GM23248 (cell line): ENCODE measurements at regions not wholly inside any gene's neighbourhood (a gene's known extent, or its start where the extent isn't known, plus 50 kb on each side); places are given as distances from the start of the nearest gene placed in this dataset.
A peak's percentile ranks its signal among the peaks of the same experiment; 100 is the strongest.

ENCODE experiments used
- DNase-seq: peaks from one replicate; pipeline ENCODE4 v3.0.0-alpha.2; 2015
- H2AFZ ChIP-seq: fragments of 200-600 bp; sonication (generic); 2 replicates; pipeline ENCODE4 v1.6.1; 2016; ENCODE audit warnings: antibody characterized with exemption
- H3F3A ChIP-seq: fragments of 200-600 bp; sonication (generic); 2 replicates; pipeline ENCODE4 v1.6.1; 2016; ENCODE audit warnings: mild to moderate bottlenecking, antibody characterized with exemption, mixed run types; ENCODE audit not compliant: insufficient read depth
- H3K27ac ChIP-seq: fragments of 200-600 bp; sonication (generic); 2 replicates; pipeline ENCODE4 v1.5.1; 2016; ENCODE audit warnings: mild to moderate bottlenecking
- H3K27me3 ChIP-seq: fragments of 200-600 bp; sonication (generic); replicated peaks from 2 replicates; pipeline ENCODE4 v1.6.1; 2016; ENCODE audit warnings: mild to moderate bottlenecking; ENCODE audit not compliant: insufficient read depth
- H3K36me3 ChIP-seq: fragments of 200-600 bp; sonication (generic); 2 replicates; pipeline ENCODE4 v1.6.1; 2016; ENCODE audit warnings: low read depth, mild to moderate bottlenecking
- H3K4me1 ChIP-seq: fragments of 200-600 bp; sonication (generic); 2 replicates; pipeline ENCODE4 v1.6.1; 2016; ENCODE audit warnings: mild to moderate bottlenecking; ENCODE audit not compliant: insufficient read depth
- H3K4me2 ChIP-seq: fragments of 200-600 bp; sonication (generic); one replicate; pipeline ENCODE4 v1.6.1; 2016; ENCODE audit warnings: mild to moderate bottlenecking; ENCODE audit not compliant: unreplicated experiment
- H3K4me3 ChIP-seq: fragments of 200-600 bp; sonication (generic); 2 replicates; pipeline ENCODE4 v1.5.1; 2016; ENCODE audit warnings: mild to moderate bottlenecking
- H3K79me2 ChIP-seq: fragments of 200-600 bp; sonication (generic); 2 replicates; pipeline ENCODE4 v1.6.1; 2016; ENCODE audit warnings: mild to moderate bottlenecking; ENCODE audit not compliant: insufficient read depth
- H3K9ac ChIP-seq: fragments of 200-600 bp; sonication (generic); 2 replicates; pipeline ENCODE4 v1.6.1; 2016; ENCODE audit warnings: mild to moderate bottlenecking
- H3K9me2 ChIP-seq: fragments of 200-600 bp; sonication (generic); 2 replicates; pipeline ENCODE4 v1.6.1; 2016; ENCODE audit warnings: mixed run types, mild to moderate bottlenecking, moderate library complexity; ENCODE audit not compliant: insufficient read depth
- H3K9me3 ChIP-seq: fragments of 200-600 bp; sonication (generic); one replicate; pipeline ENCODE4 v1.6.1; 2017; ENCODE audit warnings: low read depth
- H4K20me1 ChIP-seq: fragments of 200-600 bp; sonication (generic); 2 replicates; pipeline ENCODE4 v1.6.0; 2016; ENCODE audit not compliant: insufficient read depth
- EZH2 ChIP-seq: fragments of 200-600 bp; sonication (generic); IDR thresholded peaks from 2 replicates; pipeline ENCODE4 v1.6.1; 2018; ENCODE audit warnings: antibody characterized with exemption, mild to moderate bottlenecking; ENCODE audit not compliant: insufficient read depth, poor library complexity, severe bottlenecking
- EZH2phosphoT487 ChIP-seq: fragments of 200-600 bp; sonication (generic); IDR thresholded peaks from 2 replicates; pipeline ENCODE4 v1.6.1; 2018; ENCODE audit warnings: antibody characterized with exemption, moderate library complexity, mild to moderate bottlenecking, low read depth; ENCODE audit not compliant: insufficient read depth
- WGBS, 2 experiments: methylation state at CpG; one replicate each; pipeline ENCODE4 v1.1.6; 2015 to 2017; ENCODE audit warnings: low lambda C conversion rate in 2 of 2, low coverage in 1 of 2; ENCODE audit errors: missing lambda C conversion rate in 2 of 2; 5-methylcytosine and 5-hydroxymethylcytosine counted together
- in situ Hi-C: fragments of 300-500 bp; cut with MboI; formaldehyde crosslinking; loops from 2 replicates; pipeline ENCODE4 v1.15.0; 2020

- H3K9ac ChIP-seq = peak overlapping the region; percentile 22
- H3K27me3 ChIP-seq = peaks cover 42% of the 10 kb centered on the region
- peak overlapping the region; percentile 97 for H3K4me2 ChIP-seq
- H2AFZ ChIP-seq = peak overlapping the region; percentile 77
- no peaks in the 10 kb centered on the region for H3K9me3 ChIP-seq
- H4K20me1 ChIP-seq = no peaks in the 10 kb centered on the region
- no peaks in the 10 kb centered on the region for H3K9me2 ChIP-seq
- 1 to 2% methylated on average over 34 to 35 of the region's 35 CpGs for WGBS, 2 experiments
- no peaks in the 10 kb centered on the region for H3K79me2 ChIP-seq
- no peak overlapping the region for H3K27ac ChIP-seq
- in situ Hi-C loops = no loop called here
- peaks cover 12% of the 10 kb centered on the region; the same call in 1 of the 2 replicates for H3F3A ChIP-seq
- peak; percentile 74 for TF ChIP-seq EZH2
- no peak for TF ChIP-seq EZH2phosphoT487
- DNase-seq = peak; percentile 39
- peaks cover 10% of the 10 kb centered on the region for H3K4me1 ChIP-seq
- peak overlapping the region; percentile 72 for H3K4me3 ChIP-seq
- no peaks in the 10 kb centered on the region for H3K36me3 ChIP-seq
Observed at GRCh38 chr18:34977838-34978532, 63.2 kb upstream of the MAPRE2 start.

GRCh38 chr18:34978533-34978893 lies 62.7 kb upstream of the MAPRE2 start:
- WGBS, 2 experiments = 1% methylated on average over 5 of the region's 5 CpGs
- Histone ChIP-seq H3K4me2 (peak overlapping the region; percentile 97), H3K79me2 (no peaks in the 10 kb centered on the region), H3K4me3 (peak overlapping the region; percentile 72), H3K36me3 (no peaks in the 10 kb centered on the region), H4K20me1 (no peaks in the 10 kb centered on the region), H3K27ac (peak overlapping the region; percentile 45), H3K9ac (peak overlapping the region; percentile 22), H3K27me3 (peaks cover 37% of the 10 kb centered on the region), H3K4me1 (peaks cover 10% of the 10 kb centered on the region), H2AFZ (peak overlapping the region; percentile 77), H3K9me3 (no peaks in the 10 kb centered on the region), H3K9me2 (no peaks in the 10 kb centered on the region), H3F3A (peaks cover 12% of the 10 kb centered on the region; the same call in 1 of the 2 replicates)
- in situ Hi-C loops = no loop called here
- DNase-seq = no peak
- TF ChIP-seq EZH2phosphoT487 (no peak), EZH2 (no peak)

GRCh38 chr18:34978953-34979608 lies 62.1 kb upstream of the MAPRE2 start:
- H3K9me3 ChIP-seq = no peaks in the 10 kb centered on the region
- no peaks in the 10 kb centered on the region for H3K9me2 ChIP-seq
- H3K4me2 ChIP-seq = peak overlapping the region; percentile 97
- peak overlapping the region; percentile 77 for H2AFZ ChIP-seq
- peaks cover 12% of the 10 kb centered on the region; the same call in 1 of the 2 replicates for H3F3A ChIP-seq
- H3K4me1 ChIP-seq = peaks cover 10% of the 10 kb centered on the region
- no peaks in the 10 kb centered on the region for H4K20me1 ChIP-seq
- TF ChIP-seq EZH2phosphoT487 (no peak), EZH2 (no peak)
- in situ Hi-C loops = no loop called here
- 0 to 1% methylated on average over 9 of the region's 9 CpGs for WGBS, 2 experiments
- DNase-seq = peak; percentile 97
- peak overlapping the region; percentile 39 for H3K9ac ChIP-seq
- peaks cover 31% of the 10 kb centered on the region for H3K27me3 ChIP-seq
- peak overlapping the region; percentile 45 for H3K27ac ChIP-seq
- no peaks in the 10 kb centered on the region for H3K36me3 ChIP-seq
- peak overlapping the region; percentile 72 for H3K4me3 ChIP-seq
- H3K79me2 ChIP-seq = no peaks in the 10 kb centered on the region

GRCh38 chr18:34981487-34981886 lies 59.7 kb upstream of the MAPRE2 start:
- no peaks in the 10 kb centered on the region for H4K20me1 ChIP-seq
- H3K9ac ChIP-seq = no peak overlapping the region
- no peak overlapping the region for H3K4me2 ChIP-seq
- H3F3A ChIP-seq = peaks cover 12% of the 10 kb centered on the region; the same call in 1 of the 2 replicates
- WGBS, 2 experiments = 60 to 68% methylated on average over 2 of the region's 2 CpGs
- no peak for TF ChIP-seq EZH2
- no peak for TF ChIP-seq EZH2phosphoT487
- H3K79me2 ChIP-seq = no peaks in the 10 kb centered on the region
- H3K4me1 ChIP-seq = peaks cover 10% of the 10 kb centered on the region
- H3K9me2 ChIP-seq = no peaks in the 10 kb centered on the region
- no peak for DNase-seq
- H2AFZ ChIP-seq = no peak overlapping the region
- peaks cover 7% of the 10 kb centered on the region for H3K27me3 ChIP-seq
- H3K27ac ChIP-seq = no peak overlapping the region
- in situ Hi-C loops = no loop called here
- H3K4me3 ChIP-seq = no peak overlapping the region
- H3K36me3 ChIP-seq = no peaks in the 10 kb centered on the region
- no peaks in the 10 kb centered on the region for H3K9me3 ChIP-seq
